AG10803 (cell line): ENCODE measurements at regions not wholly inside any gene's neighbourhood (a gene's known extent, or its start where the extent isn't known, plus 50 kb on each side); places are given as distances from the start of the nearest gene placed in this dataset.
A peak's percentile ranks its signal among the peaks of the same experiment; 100 is the strongest.
"Not testable (repeated sequence)": the region's sequence is repeated elsewhere in the genome, so short reads cannot be mapped to it uniquely, and the experiment has no call there.

Source experiments
- DNase-seq: peaks from one replicate; pipeline ENCODE4 v3.0.0; 2010; ENCODE audit warnings: low read depth
- H3K4me3 ChIP-seq: 2 replicates; pipeline ENCODE4 v1.5.1; 2011; ENCODE audit warnings: mild to moderate bottlenecking, low read length, control low read depth
- CTCF ChIP-seq: conservative IDR thresholded peaks from 2 replicates; pipeline ENCODE4 v1.5.1; 2011; ENCODE audit warnings: mild to moderate bottlenecking, low read length, control low read depth, inconsistent platforms

DNA sequence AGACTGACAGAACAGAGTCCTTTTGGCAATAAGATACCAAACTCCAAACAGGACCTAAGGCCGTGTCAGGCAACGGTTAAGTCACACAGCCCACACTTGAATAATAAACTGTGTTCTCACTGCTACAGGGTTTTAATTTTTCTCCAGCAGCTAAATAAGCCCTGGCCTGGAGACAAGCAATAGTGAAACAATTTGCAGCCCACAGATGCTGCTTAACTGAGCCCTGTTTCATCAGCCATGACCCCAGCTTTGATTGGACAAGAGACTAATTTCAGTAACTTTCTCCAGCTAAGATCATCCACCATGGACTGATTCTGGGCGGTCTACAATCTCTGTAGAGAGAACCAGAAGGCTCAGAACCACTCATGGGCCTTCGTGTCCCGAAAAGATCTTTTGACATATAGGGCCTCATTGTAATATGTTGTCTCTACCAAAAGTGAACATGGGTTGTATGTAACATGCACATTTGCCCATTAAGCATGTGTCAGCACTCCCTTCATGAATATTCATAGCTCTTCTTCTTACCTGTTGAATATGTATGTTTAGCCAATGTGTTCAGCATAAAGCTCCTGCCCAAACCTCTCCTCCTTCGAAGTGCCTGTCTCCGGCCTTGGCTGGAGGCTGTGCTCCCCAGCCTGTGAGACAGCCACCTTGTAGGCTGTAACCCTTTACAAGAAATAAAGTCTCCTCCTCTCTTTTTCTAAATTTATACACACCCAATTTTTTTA, 223.1 kb upstream of the AKR1E2 start:
- no peak overlapping the region for H3K4me3 ChIP-seq
- TF ChIP-seq CTCF: no peak
- DNase-seq: no peak

DNA sequence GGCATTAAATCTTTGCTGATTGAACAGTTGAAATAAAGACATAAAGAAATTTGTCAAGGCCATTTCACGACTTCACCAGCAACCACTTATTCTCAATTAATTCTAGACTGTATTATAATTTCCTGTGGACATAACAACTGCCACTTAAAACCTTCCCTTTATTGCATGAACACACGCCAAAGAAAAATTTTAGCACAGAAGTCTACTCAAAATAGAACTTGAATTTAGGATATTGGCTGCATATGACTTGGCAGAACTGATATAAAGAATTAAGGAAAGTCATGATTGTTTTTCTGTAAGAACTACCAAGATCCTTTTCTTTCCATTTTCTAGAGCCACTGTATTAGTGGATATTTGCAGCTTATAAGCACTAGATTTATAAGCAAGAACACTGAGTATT, 226.5 kb upstream of the AKR1E2 start:
- no peak for TF ChIP-seq CTCF
- no peak overlapping the region for H3K4me3 ChIP-seq
- DNase-seq: no peak

- not testable (repeated sequence) for DNase-seq, H3K4me3 ChIP-seq
These were observed 228.1 kb upstream of the AKR1E2 start for GRCh38 chr10:4597898-4598297.

DNA sequence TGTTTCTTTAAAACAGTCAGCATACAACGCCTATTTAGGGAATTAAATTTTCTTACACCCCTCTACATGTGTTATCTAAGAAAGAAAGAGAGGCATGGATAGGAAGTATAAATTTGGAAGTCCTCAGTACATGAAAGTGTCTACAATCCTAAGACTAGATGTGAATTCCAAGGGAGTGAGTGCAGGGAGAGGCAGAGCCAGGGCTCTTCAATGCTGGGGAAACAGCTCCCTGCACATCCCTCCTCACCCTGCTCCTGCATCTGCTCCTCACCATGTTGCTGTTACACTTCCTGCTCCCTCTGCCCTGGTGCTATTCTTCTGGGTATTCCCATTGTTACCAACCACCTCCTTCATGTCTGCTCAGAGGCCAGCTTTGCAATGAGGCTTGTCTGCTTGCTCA, 229.1 kb upstream of the AKR1E2 start:
- DNase-seq: peak; percentile 57
- no peak overlapping the region for H3K4me3 ChIP-seq
- no peak for TF ChIP-seq CTCF

GRCh38 chr10:4595719-4596319, 230.2 kb upstream of the AKR1E2 start:
- no peak for TF ChIP-seq CTCF
- H3K4me3 ChIP-seq: no peak overlapping the region
- peak; percentile 66 for DNase-seq

DNA sequence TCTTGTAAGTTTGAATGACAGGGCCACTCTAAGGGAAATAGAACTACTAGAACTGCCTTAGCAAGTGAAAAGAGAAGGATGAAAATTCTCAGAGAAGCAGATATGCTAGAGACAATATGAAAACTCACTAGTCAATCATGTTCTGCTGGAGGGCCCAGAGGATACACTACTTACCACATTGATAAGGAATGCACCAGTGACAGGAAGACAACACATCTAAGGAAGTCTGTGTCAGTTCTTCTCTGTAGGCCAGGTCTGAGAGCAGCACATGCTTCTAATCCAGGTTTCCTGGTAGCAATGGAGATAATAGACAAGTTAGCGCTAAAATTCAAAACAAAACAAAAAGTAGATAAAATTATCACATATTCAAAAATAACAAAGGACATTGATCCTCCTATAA, 235.2 kb upstream of the AKR1E2 start:
- no peak overlapping the region for H3K4me3 ChIP-seq
- TF ChIP-seq CTCF: no peak
- DNase-seq: no peak

GRCh38 chr10:4588824-4589223, 237.2 kb upstream of the AKR1E2 start:
- no peak overlapping the region for H3K4me3 ChIP-seq
- DNase-seq: peak; percentile 39
- TF ChIP-seq CTCF: no peak
